ENCODE measurements at regions not wholly inside any gene's neighbourhood (a gene's known extent, or its start where the extent isn't known, plus 50 kb on each side); places are given as distances from the start of the nearest gene placed in this dataset.

- Mint-ChIP-seq H3K36me3 (no peaks in the 10 kb centered on the region), H3K27me3 (ENCODE audit: low read depth in 2 of 2) (no peaks in the 10 kb centered on the region), H3K4me1 (no peaks in the 10 kb centered on the region), H3K27ac (no peak overlapping the region), H3K9me3 (peaks cover 3 to 7% of the 10 kb centered on the region in 2 donors), H3K4me3 (no peak overlapping the region)
- no peak overlapping the region for H3K27ac ChIP-seq (ENCODE audit: low read length)
- intact Hi-C loops (cut with micrococcal nuclease), result no loop called here
- no peak for TF ChIP-seq CTCF (IDR thresholded peaks at IDR 0.05)
- WGBS (ENCODE audit: insufficient coverage), result 76% methylated on average over 2 of the region's 2 CpGs
- H3K36me3 ChIP-seq (ENCODE audit: control insufficient read depth, insufficient read depth, low read length), result no peaks in the 10 kb centered on the region
- no peak for DNase-seq
- H3K4me3 ChIP-seq (ENCODE audit: low read length), result no peak overlapping the region
- ATAC-seq, result no peak
- no peaks in the 10 kb centered on the region for H3K9me3 ChIP-seq (ENCODE audit: control insufficient read depth, insufficient read depth, low read length)
- H3K4me1 ChIP-seq (ENCODE audit: control insufficient read depth, insufficient read depth, low read length), result no peaks in the 10 kb centered on the region
- H3K27me3 ChIP-seq (ENCODE audit: control insufficient read depth, insufficient read depth, low read length), result no peaks in the 10 kb centered on the region
Observed at GRCh38 chr1:60387175-60387574, 313.6 kb upstream of the C1orf87 start.

GRCh38 chr1:60386249-60386648 is 312.7 kb upstream of the C1orf87 start:
- 68% methylated on average over 3 of the region's 3 CpGs for WGBS (ENCODE audit: insufficient coverage)
- H3K4me3 Mint-ChIP-seq, result no peak overlapping the region

GRCh38 chr1:60376196-60376595 is 302.6 kb upstream of the C1orf87 start:
- Mint-ChIP-seq H3K27ac (no peak overlapping the region), H3K4me1 (no peaks in the 10 kb centered on the region), H3K9me3 (peaks cover 7 to 10% of the 10 kb centered on the region in 2 donors), H3K36me3 (no peaks in the 10 kb centered on the region), H3K27me3 (ENCODE audit: low read depth in 2 of 2) (no peaks in the 10 kb centered on the region), H3K4me3 (no peak overlapping the region)
- no peak overlapping the region for H3K4me3 ChIP-seq (ENCODE audit: low read length)
- 83% methylated on average over 1 of the region's 1 CpG for WGBS (ENCODE audit: insufficient coverage)
- no peaks in the 10 kb centered on the region for H3K4me1 ChIP-seq (ENCODE audit: control insufficient read depth, insufficient read depth, low read length)
- no peaks in the 10 kb centered on the region for H3K9me3 ChIP-seq (ENCODE audit: control insufficient read depth, insufficient read depth, low read length)
- intact Hi-C loops (cut with micrococcal nuclease), result no loop called here
- no peak for DNase-seq
- H3K36me3 ChIP-seq (ENCODE audit: control insufficient read depth, insufficient read depth, low read length), result no peaks in the 10 kb centered on the region
- no peak overlapping the region for H3K27ac ChIP-seq (ENCODE audit: low read length)
- no peaks in the 10 kb centered on the region for H3K27me3 ChIP-seq (ENCODE audit: control insufficient read depth, insufficient read depth, low read length)
- ATAC-seq, result no peak
- no peak for TF ChIP-seq CTCF (IDR thresholded peaks at IDR 0.05)

More at GRCh38 chr1:60386249-60386648, 312.7 kb upstream of the C1orf87 start:
- intact Hi-C loops (cut with micrococcal nuclease), result no loop called here
- Histone ChIP-seq H3K9me3 (ENCODE audit: control insufficient read depth, insufficient read depth, low read length) (no peaks in the 10 kb centered on the region), H3K4me3 (ENCODE audit: low read length) (no peak overlapping the region), H3K36me3 (ENCODE audit: control insufficient read depth, insufficient read depth, low read length) (no peaks in the 10 kb centered on the region), H3K4me1 (ENCODE audit: control insufficient read depth, insufficient read depth, low read length) (no peaks in the 10 kb centered on the region), H3K27ac (ENCODE audit: low read length) (no peak overlapping the region), H3K27me3 (ENCODE audit: control insufficient read depth, insufficient read depth, low read length) (no peaks in the 10 kb centered on the region)
- peaks cover 3 to 7% of the 10 kb centered on the region in 2 donors for H3K9me3 Mint-ChIP-seq
- H3K27me3 Mint-ChIP-seq (ENCODE audit: low read depth in 2 of 2), result no peaks in the 10 kb centered on the region
- H3K36me3 Mint-ChIP-seq, result no peaks in the 10 kb centered on the region
- ATAC-seq (no peak), DNase-seq (no peak)
- TF ChIP-seq CTCF (IDR thresholded peaks at IDR 0.05), result no peak
- H3K4me1 Mint-ChIP-seq, result no peaks in the 10 kb centered on the region
- H3K27ac Mint-ChIP-seq, result no peak overlapping the region

- 79% methylated on average over 1 of the region's 1 CpG for WGBS (ENCODE audit: insufficient coverage)
- H3K9me3 ChIP-seq (ENCODE audit: control insufficient read depth, insufficient read depth, low read length), result no peaks in the 10 kb centered on the region
- H3K4me3 ChIP-seq (ENCODE audit: low read length), result no peak overlapping the region
- no peaks in the 10 kb centered on the region for H3K4me1 ChIP-seq (ENCODE audit: control insufficient read depth, insufficient read depth, low read length)
- no peak overlapping the region for H3K27ac ChIP-seq (ENCODE audit: low read length)
- H3K4me3 Mint-ChIP-seq, result no peak overlapping the region
- no peak for ATAC-seq
- no peak for DNase-seq
- TF ChIP-seq CTCF (IDR thresholded peaks at IDR 0.05), result no peak
- H3K27me3 Mint-ChIP-seq (ENCODE audit: low read depth in 2 of 2), result no peaks in the 10 kb centered on the region
- H3K4me1 Mint-ChIP-seq, result no peaks in the 10 kb centered on the region
- intact Hi-C loops (cut with micrococcal nuclease), result no loop called here
- H3K36me3 ChIP-seq (ENCODE audit: control insufficient read depth, insufficient read depth, low read length), result no peaks in the 10 kb centered on the region
- peaks cover 7 to 11% of the 10 kb centered on the region in 2 donors for H3K9me3 Mint-ChIP-seq
- H3K27me3 ChIP-seq (ENCODE audit: control insufficient read depth, insufficient read depth, low read length), result no peaks in the 10 kb centered on the region
- H3K36me3 Mint-ChIP-seq, result no peaks in the 10 kb centered on the region
- no peak overlapping the region for H3K27ac Mint-ChIP-seq
Observed at GRCh38 chr1:60374537-60374936, 301.0 kb upstream of the C1orf87 start.
